ENCODE measurements at regions not wholly inside any gene's neighbourhood (a gene's known extent, or its start where the extent isn't known, plus 50 kb on each side); places are given as distances from the start of the nearest gene placed in this dataset.

DNA sequence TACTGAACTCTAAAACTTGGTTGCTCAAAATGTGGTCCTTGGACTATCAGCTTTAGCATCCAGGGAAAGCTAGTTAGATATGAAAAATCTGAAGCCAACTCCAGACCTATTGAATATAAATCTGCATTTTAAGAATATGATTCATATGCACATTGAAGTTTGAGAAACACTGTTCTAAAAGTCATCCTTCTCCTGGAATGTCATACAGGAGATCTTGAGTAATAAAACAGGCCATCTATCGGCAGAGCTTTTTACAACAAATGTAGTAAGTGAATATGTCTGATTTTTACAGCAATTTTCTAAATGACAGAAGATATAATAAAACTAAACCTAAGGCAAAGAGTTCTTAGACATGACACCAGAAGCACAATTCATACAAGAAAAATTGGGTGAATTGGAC, 140.4 kb downstream of the PMP22 start:
- Histone ChIP-seq H3K9me3 (no peaks in the 10 kb centered on the region), H3K4me1 (peaks cover 0 to 13% (median 0%) of the 10 kb centered on the region in 3 donors), H3K4me3 (no peak overlapping the region), H3K27me3 (peaks cover 0 to 89% (median 0%) of the 10 kb centered on the region in 4 donors), H3K27ac (no peak overlapping the region), H3K36me3 (no peaks in the 10 kb centered on the region)
- no peak for DNase-seq
- 50 to 55% methylated on average over 1 of the region's 1 CpG for WGBS, 2 donors
- intact Hi-C loops (cut with DNase I), result no loop called here
- TF ChIP-seq POLR2A (IDR thresholded peaks at IDR 0.05), result no peak
- TF ChIP-seq, protein P1, sequence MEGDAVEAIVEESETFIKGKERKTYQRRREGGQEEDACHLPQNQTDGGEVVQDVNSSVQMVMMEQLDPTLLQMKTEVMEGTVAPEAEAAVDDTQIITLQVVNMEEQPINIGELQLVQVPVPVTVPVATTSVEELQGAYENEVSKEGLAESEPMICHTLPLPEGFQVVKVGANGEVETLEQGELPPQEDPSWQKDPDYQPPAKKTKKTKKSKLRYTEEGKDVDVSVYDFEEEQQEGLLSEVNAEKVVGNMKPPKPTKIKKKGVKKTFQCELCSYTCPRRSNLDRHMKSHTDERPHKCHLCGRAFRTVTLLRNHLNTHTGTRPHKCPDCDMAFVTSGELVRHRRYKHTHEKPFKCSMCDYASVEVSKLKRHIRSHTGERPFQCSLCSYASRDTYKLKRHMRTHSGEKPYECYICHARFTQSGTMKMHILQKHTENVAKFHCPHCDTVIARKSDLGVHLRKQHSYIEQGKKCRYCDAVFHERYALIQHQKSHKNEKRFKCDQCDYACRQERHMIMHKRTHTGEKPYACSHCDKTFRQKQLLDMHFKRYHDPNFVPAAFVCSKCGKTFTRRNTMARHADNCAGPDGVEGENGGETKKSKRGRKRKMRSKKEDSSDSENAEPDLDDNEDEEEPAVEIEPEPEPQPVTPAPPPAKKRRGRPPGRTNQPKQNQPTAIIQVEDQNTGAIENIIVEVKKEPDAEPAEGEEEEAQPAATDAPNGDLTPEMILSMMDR (IDR thresholded peaks at IDR 0.05), result no peak

DNA sequence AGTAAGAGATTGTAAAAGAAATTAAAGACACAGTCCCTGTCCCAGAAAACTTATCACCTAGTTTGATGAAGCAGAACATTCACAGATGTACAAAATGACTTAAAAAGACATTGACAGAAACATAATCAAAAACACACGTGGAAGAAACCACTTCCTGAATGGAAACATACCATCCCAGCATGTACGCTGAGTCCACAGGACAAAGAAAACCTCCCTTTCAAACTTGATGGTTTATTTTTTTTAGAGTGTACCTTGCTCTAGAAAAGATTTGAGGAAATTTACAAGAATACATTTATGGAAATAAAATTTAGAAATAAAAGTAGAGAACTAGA, 140.9 kb downstream of the PMP22 start:
- no peak overlapping the region for H3K4me3 ChIP-seq
- H3K9me3 ChIP-seq, result no peaks in the 10 kb centered on the region
- peaks cover 0 to 15% (median 0%) of the 10 kb centered on the region in 3 donors for H3K4me1 ChIP-seq
- H3K27ac ChIP-seq, result no peak overlapping the region
- no peaks in the 10 kb centered on the region for H3K36me3 ChIP-seq
- 39 to 57% methylated on average over 2 of the region's 2 CpGs for WGBS, 2 donors
- intact Hi-C loops (cut with DNase I), result no loop called here
- H3K27me3 ChIP-seq, result peaks cover 0 to 89% (median 0%) of the 10 kb centered on the region in 4 donors
- TF ChIP-seq, protein P1 (IDR thresholded peaks at IDR 0.05), result no peak
- TF ChIP-seq POLR2A (IDR thresholded peaks at IDR 0.05), result no peak
- DNase-seq, result no peak

DNA sequence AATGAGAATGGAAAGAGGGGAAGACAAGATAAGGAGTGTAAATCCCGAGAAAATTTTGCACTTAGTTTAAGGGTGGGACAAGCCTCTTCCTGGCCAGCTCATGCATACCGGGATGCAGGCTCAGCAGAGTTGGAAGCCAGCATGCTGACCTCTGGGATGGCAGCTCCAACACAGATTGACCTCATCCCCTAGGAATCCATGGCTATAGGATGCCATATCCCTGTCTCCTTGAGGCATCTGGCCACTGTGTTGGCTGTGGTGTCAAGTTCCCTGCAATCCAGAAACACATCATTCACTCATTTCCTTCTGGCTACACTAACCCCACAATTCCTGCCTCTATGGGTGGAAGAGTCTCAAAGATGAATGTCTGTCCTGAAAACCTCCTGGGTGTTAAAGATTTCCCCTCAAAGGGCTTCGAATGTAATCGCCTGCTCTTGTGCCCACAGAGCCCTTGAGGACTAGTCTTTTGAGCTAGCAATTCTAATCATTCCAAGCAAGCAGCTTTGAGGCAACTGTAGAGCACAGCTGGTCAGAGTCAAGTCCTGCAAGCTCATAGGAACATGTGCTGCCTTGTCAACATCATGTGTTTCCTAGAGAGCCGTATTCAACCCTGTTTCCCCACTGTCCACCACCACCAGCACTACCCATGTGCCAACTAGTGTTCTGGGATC, 141.4 kb downstream of the PMP22 start:
- intact Hi-C loops (cut with DNase I), result no loop called here
- TF ChIP-seq POLR2A (IDR thresholded peaks at IDR 0.05), result no peak
- TF ChIP-seq, protein P1 (IDR thresholded peaks at IDR 0.05), result no peak
- Histone ChIP-seq H3K36me3 (no peaks in the 10 kb centered on the region), H3K4me1 (peaks cover 0 to 15% (median 0%) of the 10 kb centered on the region in 3 donors), H3K9me3 (no peaks in the 10 kb centered on the region), H3K27me3 (peaks cover 0 to 89% (median 0%) of the 10 kb centered on the region in 4 donors), H3K4me3 (no peak overlapping the region), H3K27ac (no peak overlapping the region)
- 70 to 73% methylated on average over 5 of the region's 5 CpGs for WGBS, 2 donors
- no peak for DNase-seq

DNA sequence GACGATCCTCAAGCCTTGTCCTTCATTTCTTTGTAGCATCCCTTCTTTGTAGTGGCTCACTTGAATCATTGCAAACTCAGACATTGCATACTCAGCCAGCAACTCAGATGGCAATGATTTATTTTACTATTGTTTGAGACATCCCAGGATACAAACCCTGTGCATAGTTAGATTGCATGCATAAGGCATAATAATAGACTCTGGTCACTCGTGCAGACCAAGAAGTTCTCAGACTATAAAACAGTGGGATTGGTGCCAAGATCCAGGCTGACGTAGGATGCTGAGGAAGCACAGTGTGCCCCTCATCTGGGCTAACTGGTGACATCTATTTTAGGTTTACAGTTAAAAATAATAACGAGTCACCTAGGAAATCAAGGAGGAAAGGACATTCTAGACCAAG, 142.3 kb downstream of the PMP22 start:
- Histone ChIP-seq H3K27me3 (peaks cover 0 to 91% (median 0%) of the 10 kb centered on the region in 4 donors), H3K4me3 (no peak overlapping the region), H3K9me3 (no peaks in the 10 kb centered on the region), H3K36me3 (no peaks in the 10 kb centered on the region), H3K27ac (no peak overlapping the region), H3K4me1 (peaks cover 0 to 15% (median 0%) of the 10 kb centered on the region in 3 donors)
- no peak for TF ChIP-seq POLR2A (IDR thresholded peaks at IDR 0.05)
- TF ChIP-seq, protein P1 (IDR thresholded peaks at IDR 0.05), result no peak
- 66 to 67% methylated on average over 4 of the region's 4 CpGs for WGBS, 2 donors
- DNase-seq, result no peak
- intact Hi-C loops (cut with DNase I), result no loop called here

DNA sequence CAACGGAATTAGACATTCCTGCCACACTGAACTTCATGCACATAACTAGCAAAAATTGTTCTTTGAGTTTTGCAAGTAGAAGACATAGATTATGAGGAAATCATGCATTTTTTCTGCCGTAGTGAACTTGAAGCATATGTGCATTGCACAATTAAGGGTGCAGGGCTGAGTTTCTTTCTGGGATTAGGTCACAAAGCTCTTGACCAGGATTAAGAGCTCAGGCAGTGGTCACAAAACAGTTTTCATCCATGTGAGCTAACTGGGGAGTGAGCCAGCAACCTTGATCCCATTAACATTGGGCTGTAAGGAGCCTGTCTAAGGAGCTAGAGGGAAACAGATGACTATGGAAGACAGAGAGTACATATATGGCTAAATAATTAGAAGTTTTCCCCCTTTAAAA, 143.7 kb downstream of the PMP22 start:
- intact Hi-C loops (cut with DNase I), result no loop called here
- H3K9me3 ChIP-seq, result peaks cover 0 to under 1% (median under 1%) of the 10 kb centered on the region in 3 donors
- no peak for TF ChIP-seq POLR2A (IDR thresholded peaks at IDR 0.05)
- TF ChIP-seq, protein P1 (IDR thresholded peaks at IDR 0.05), result no peak
- peaks cover 0 to 15% (median 0%) of the 10 kb centered on the region in 3 donors for H3K4me1 ChIP-seq
- 80 to 81% methylated on average over 2 of the region's 2 CpGs for WGBS, 2 donors
- no peak for DNase-seq
- no peaks in the 10 kb centered on the region for H3K36me3 ChIP-seq
- peaks cover 0 to 91% (median 0%) of the 10 kb centered on the region in 4 donors for H3K27me3 ChIP-seq
- no peak overlapping the region for H3K27ac ChIP-seq
- no peak overlapping the region for H3K4me3 ChIP-seq
